Fibroblast of mammary gland (primary cell): ENCODE measurements at regions not wholly inside any gene's neighbourhood (a gene's known extent, or its start where the extent isn't known, plus 50 kb on each side); places are given as distances from the start of the nearest gene placed in this dataset.
A peak's percentile ranks its signal among the peaks of the same experiment; 100 is the strongest.

Experiments
- DNase-seq: peaks from one replicate; pipeline ENCODE4 v3.0.0-alpha.2; 2010; ENCODE audit warnings: low read depth
- H3K4me3 ChIP-seq: 2 replicates; pipeline ENCODE4 v1.5.1; 2011; ENCODE audit warnings: low read depth, mild to moderate bottlenecking, low read length, moderate library complexity; ENCODE audit not compliant: control insufficient read depth
- CTCF ChIP-seq: conservative IDR thresholded peaks from 2 replicates; pipeline ENCODE4 v1.5.1; 2011; ENCODE audit warnings: low read depth, low read length, inconsistent platforms; ENCODE audit not compliant: control insufficient read depth, insufficient read depth

- no peak overlapping the region for H3K4me3 ChIP-seq
- no peak for DNase-seq
- no peak for TF ChIP-seq CTCF
Measured at GRCh38 chr21:15183813-15184257, 119.0 kb upstream of the NRIP1 start.

- DNase-seq = no peak
- no peak for TF ChIP-seq CTCF
- no peak overlapping the region for H3K4me3 ChIP-seq
Measured at GRCh38 chr21:15190412-15190811, 125.6 kb upstream of the NRIP1 start.

GRCh38 chr21:15190837-15191236 is 126.0 kb upstream of the NRIP1 start:
- DNase-seq = no peak
- no peak overlapping the region for H3K4me3 ChIP-seq
- no peak for TF ChIP-seq CTCF

- TF ChIP-seq CTCF = no peak
- DNase-seq = no peak
- no peak overlapping the region for H3K4me3 ChIP-seq
Measured at GRCh38 chr21:15191342-15191741, 126.5 kb upstream of the NRIP1 start.

- H3K4me3 ChIP-seq = no peak overlapping the region
- DNase-seq = peak; percentile 79
- no peak for TF ChIP-seq CTCF
Measured at GRCh38 chr21:15192243-15192642, 127.4 kb upstream of the NRIP1 start.

- no peak for TF ChIP-seq CTCF
- no peak for DNase-seq
Measured at GRCh38 chr21:15193937-15194336, 129.1 kb upstream of the NRIP1 start.

GRCh38 chr21:15195104-15195503 is 130.3 kb upstream of the NRIP1 start:
- no peak for DNase-seq
- TF ChIP-seq CTCF = no peak
- H3K4me3 ChIP-seq = no peak overlapping the region

More at GRCh38 chr21:15193937-15194336, 129.1 kb upstream of the NRIP1 start:
- H3K4me3 ChIP-seq = no peak overlapping the region
